ENCODE measurements at regions not wholly inside any gene's neighbourhood (a gene's known extent, or its start where the extent isn't known, plus 50 kb on each side); places are given as distances from the start of the nearest gene placed in this dataset.
A peak's percentile ranks its signal among the peaks of the same experiment; 100 is the strongest.

GRCh38 chr5:125134216-125135081 lies 388.0 kb upstream of the ZNF608 start:
- no peak overlapping the region for H3K4me3 ChIP-seq (ENCODE audit: extremely low read depth, insufficient read depth, low read length, poor library complexity, severe bottlenecking)
- WGBS, 2 experiments (ENCODE audit: insufficient coverage in 2 of 2), result 100% methylated on average over 1 of the region's 3 CpGs; no CpG with 5 or more reads in 1 of the 2 experiments
- peak overlapping the region; percentile 83 for H3K27ac ChIP-seq (ENCODE audit: low read depth, low read length, severe bottlenecking)
- no peaks in the 10 kb centered on the region for H3K36me3 ChIP-seq (ENCODE audit: control insufficient read depth, insufficient read depth, low read length)
- peaks cover 5% of the 10 kb centered on the region for H3K4me1 ChIP-seq (ENCODE audit: control insufficient read depth, insufficient read depth, low read length, poor library complexity, severe bottlenecking)
- H3K9me3 ChIP-seq (ENCODE audit: control insufficient read depth, low read length), result peaks cover 10% of the 10 kb centered on the region

GRCh38 chr5:125137535-125137934 lies 391.1 kb upstream of the ZNF608 start:
- peaks cover 5% of the 10 kb centered on the region for H3K9me3 ChIP-seq (ENCODE audit: control insufficient read depth, low read length)
- no peaks in the 10 kb centered on the region for H3K36me3 ChIP-seq (ENCODE audit: control insufficient read depth, insufficient read depth, low read length)
- no peak overlapping the region for H3K4me3 ChIP-seq (ENCODE audit: extremely low read depth, insufficient read depth, low read length, poor library complexity, severe bottlenecking)
- WGBS, 2 experiments (ENCODE audit: insufficient coverage in 2 of 2), result 92 to 100% methylated on average over 3 of the region's 3 CpGs
- peaks cover 14% of the 10 kb centered on the region for H3K4me1 ChIP-seq (ENCODE audit: control insufficient read depth, insufficient read depth, low read length, poor library complexity, severe bottlenecking)
- no peak overlapping the region for H3K27ac ChIP-seq (ENCODE audit: low read depth, low read length, severe bottlenecking)

GRCh38 chr5:125138266-125138665 lies 391.8 kb upstream of the ZNF608 start:
- no CpG with 5 or more reads among the region's 1 CpG for WGBS, 2 experiments (ENCODE audit: insufficient coverage in 2 of 2)
- no peak overlapping the region for H3K27ac ChIP-seq (ENCODE audit: low read depth, low read length, severe bottlenecking)

GRCh38 chr5:125139590-125139989 lies 393.2 kb upstream of the ZNF608 start:
- Histone ChIP-seq H3K4me1 (ENCODE audit: control insufficient read depth, insufficient read depth, low read length, poor library complexity, severe bottlenecking) (peaks cover 9% of the 10 kb centered on the region), H3K36me3 (ENCODE audit: control insufficient read depth, insufficient read depth, low read length) (no peaks in the 10 kb centered on the region), H3K4me3 (ENCODE audit: extremely low read depth, insufficient read depth, low read length, poor library complexity, severe bottlenecking) (no peak overlapping the region), H3K9me3 (ENCODE audit: control insufficient read depth, low read length) (no peaks in the 10 kb centered on the region), H3K27ac (ENCODE audit: low read depth, low read length, severe bottlenecking) (no peak overlapping the region)
- no CpG with 5 or more reads among the region's 2 CpGs for WGBS, 2 experiments (ENCODE audit: insufficient coverage in 2 of 2)

More at GRCh38 chr5:125138266-125138665, 391.8 kb upstream of the ZNF608 start:
- peaks cover 14% of the 10 kb centered on the region for H3K4me1 ChIP-seq (ENCODE audit: control insufficient read depth, insufficient read depth, low read length, poor library complexity, severe bottlenecking)
- H3K9me3 ChIP-seq (ENCODE audit: control insufficient read depth, low read length), result no peaks in the 10 kb centered on the region
- H3K4me3 ChIP-seq (ENCODE audit: extremely low read depth, insufficient read depth, low read length, poor library complexity, severe bottlenecking), result no peak overlapping the region
- H3K36me3 ChIP-seq (ENCODE audit: control insufficient read depth, insufficient read depth, low read length), result no peaks in the 10 kb centered on the region

- WGBS, 2 experiments (ENCODE audit: insufficient coverage in 2 of 2), result 94 to 100% methylated on average over 1 to 2 of the region's 4 CpGs
- Histone ChIP-seq H3K9me3 (ENCODE audit: control insufficient read depth, low read length) (no peaks in the 10 kb centered on the region), H3K4me1 (ENCODE audit: control insufficient read depth, insufficient read depth, low read length, poor library complexity, severe bottlenecking) (peaks cover 9% of the 10 kb centered on the region), H3K27ac (ENCODE audit: low read depth, low read length, severe bottlenecking) (no peak overlapping the region), H3K4me3 (ENCODE audit: extremely low read depth, insufficient read depth, low read length, poor library complexity, severe bottlenecking) (no peak overlapping the region), H3K36me3 (ENCODE audit: control insufficient read depth, insufficient read depth, low read length) (no peaks in the 10 kb centered on the region)
Observed at GRCh38 chr5:125140220-125140619, 393.8 kb upstream of the ZNF608 start.

- Histone ChIP-seq H3K4me1 (ENCODE audit: control insufficient read depth, insufficient read depth, low read length, poor library complexity, severe bottlenecking) (peaks cover 9% of the 10 kb centered on the region), H3K27ac (ENCODE audit: low read depth, low read length, severe bottlenecking) (no peak overlapping the region), H3K36me3 (ENCODE audit: control insufficient read depth, insufficient read depth, low read length) (no peaks in the 10 kb centered on the region), H3K4me3 (ENCODE audit: extremely low read depth, insufficient read depth, low read length, poor library complexity, severe bottlenecking) (no peak overlapping the region), H3K9me3 (ENCODE audit: control insufficient read depth, low read length) (no peaks in the 10 kb centered on the region)
- WGBS, 2 experiments (ENCODE audit: insufficient coverage in 2 of 2), result 87 to 100% methylated on average over 2 of the region's 2 CpGs
Observed at GRCh38 chr5:125140855-125141254, 394.4 kb upstream of the ZNF608 start.

GRCh38 chr5:125142458-125142857 lies 396.0 kb upstream of the ZNF608 start:
- no peak overlapping the region for H3K4me3 ChIP-seq (ENCODE audit: extremely low read depth, insufficient read depth, low read length, poor library complexity, severe bottlenecking)
- peaks cover 9% of the 10 kb centered on the region for H3K4me1 ChIP-seq (ENCODE audit: control insufficient read depth, insufficient read depth, low read length, poor library complexity, severe bottlenecking)
- no peaks in the 10 kb centered on the region for H3K9me3 ChIP-seq (ENCODE audit: control insufficient read depth, low read length)
- no peak overlapping the region for H3K27ac ChIP-seq (ENCODE audit: low read depth, low read length, severe bottlenecking)
- H3K36me3 ChIP-seq (ENCODE audit: control insufficient read depth, insufficient read depth, low read length), result no peaks in the 10 kb centered on the region

- WGBS, 2 experiments (ENCODE audit: insufficient coverage in 2 of 2), result 86 to 89% methylated on average over 2 of the region's 2 CpGs
- Histone ChIP-seq H3K27ac (ENCODE audit: low read depth, low read length, severe bottlenecking) (no peak overlapping the region), H3K4me1 (ENCODE audit: control insufficient read depth, insufficient read depth, low read length, poor library complexity, severe bottlenecking) (peaks cover 9% of the 10 kb centered on the region)
Observed at GRCh38 chr5:125143011-125143410, 396.6 kb upstream of the ZNF608 start.

GRCh38 chr5:125148076-125148475 lies 401.6 kb upstream of the ZNF608 start:
- H3K4me1 ChIP-seq (ENCODE audit: control insufficient read depth, insufficient read depth, low read length, poor library complexity, severe bottlenecking), result no peaks in the 10 kb centered on the region
- no peaks in the 10 kb centered on the region for H3K36me3 ChIP-seq (ENCODE audit: control insufficient read depth, insufficient read depth, low read length)
- no peaks in the 10 kb centered on the region for H3K9me3 ChIP-seq (ENCODE audit: control insufficient read depth, low read length)
- no peak overlapping the region for H3K27ac ChIP-seq (ENCODE audit: low read depth, low read length, severe bottlenecking)
- 100% methylated on average over 1 of the region's 1 CpG; no CpG with 5 or more reads in 1 of the 2 experiments for WGBS, 2 experiments (ENCODE audit: insufficient coverage in 2 of 2)
- no peak overlapping the region for H3K4me3 ChIP-seq (ENCODE audit: extremely low read depth, insufficient read depth, low read length, poor library complexity, severe bottlenecking)

More at GRCh38 chr5:125143011-125143410, 396.6 kb upstream of the ZNF608 start:
- no peaks in the 10 kb centered on the region for H3K9me3 ChIP-seq (ENCODE audit: control insufficient read depth, low read length)
- no peak overlapping the region for H3K4me3 ChIP-seq (ENCODE audit: extremely low read depth, insufficient read depth, low read length, poor library complexity, severe bottlenecking)
- no peaks in the 10 kb centered on the region for H3K36me3 ChIP-seq (ENCODE audit: control insufficient read depth, insufficient read depth, low read length)

GRCh38 chr5:125148706-125149105 lies 402.3 kb upstream of the ZNF608 start:
- Histone ChIP-seq H3K9me3 (ENCODE audit: control insufficient read depth, low read length) (no peaks in the 10 kb centered on the region), H3K27ac (ENCODE audit: low read depth, low read length, severe bottlenecking) (no peak overlapping the region), H3K36me3 (ENCODE audit: control insufficient read depth, insufficient read depth, low read length) (no peaks in the 10 kb centered on the region), H3K4me1 (ENCODE audit: control insufficient read depth, insufficient read depth, low read length, poor library complexity, severe bottlenecking) (no peaks in the 10 kb centered on the region), H3K4me3 (ENCODE audit: extremely low read depth, insufficient read depth, low read length, poor library complexity, severe bottlenecking) (no peak overlapping the region)
- 94% methylated on average over 2 of the region's 3 CpGs; no CpG with 5 or more reads in 1 of the 2 experiments for WGBS, 2 experiments (ENCODE audit: insufficient coverage in 2 of 2)

- Histone ChIP-seq H3K36me3 (ENCODE audit: control insufficient read depth, insufficient read depth, low read length) (no peaks in the 10 kb centered on the region), H3K27ac (ENCODE audit: low read depth, low read length, severe bottlenecking) (no peak overlapping the region), H3K4me3 (ENCODE audit: extremely low read depth, insufficient read depth, low read length, poor library complexity, severe bottlenecking) (no peak overlapping the region), H3K9me3 (ENCODE audit: control insufficient read depth, low read length) (no peaks in the 10 kb centered on the region), H3K4me1 (ENCODE audit: control insufficient read depth, insufficient read depth, low read length, poor library complexity, severe bottlenecking) (no peaks in the 10 kb centered on the region)
- WGBS, 2 experiments (ENCODE audit: insufficient coverage in 2 of 2), result 93 to 100% methylated on average over 2 to 3 of the region's 3 CpGs
Observed at GRCh38 chr5:125149110-125149509, 402.7 kb upstream of the ZNF608 start.

Measured in mesodermal cell (in vitro differentiated cells).